Esophagus squamous epithelium (tissue), 4 donors: ENCODE measurements at regions not wholly inside any gene's neighbourhood (a gene's known extent, or its start where the extent isn't known, plus 50 kb on each side); places are given as distances from the start of the nearest gene placed in this dataset.

Experiments used
- CTCF ChIP-seq, 6 experiments: fragments of 450-650 bp in 4 of 6; fragments of 200-600 bp in 2 of 6; sonication (generic) in 2 of 6; IDR thresholded peaks; one replicate each; pipeline ENCODE4 v1.5.1; 2016 to 2019; ENCODE audit warnings: antibody characterized with exemption in 6 of 6, mild to moderate bottlenecking in 4 of 6, moderate library complexity in 4 of 6
- POLR2A ChIP-seq, 4 donors: fragments of 450-650 bp; IDR thresholded peaks; one replicate each; pipeline ENCODE4 v1.6.1; 2017; ENCODE audit warnings: antibody characterized with exemption in 4 of 4, mild to moderate bottlenecking in 4 of 4, moderate library complexity in 3 of 4

DNA sequence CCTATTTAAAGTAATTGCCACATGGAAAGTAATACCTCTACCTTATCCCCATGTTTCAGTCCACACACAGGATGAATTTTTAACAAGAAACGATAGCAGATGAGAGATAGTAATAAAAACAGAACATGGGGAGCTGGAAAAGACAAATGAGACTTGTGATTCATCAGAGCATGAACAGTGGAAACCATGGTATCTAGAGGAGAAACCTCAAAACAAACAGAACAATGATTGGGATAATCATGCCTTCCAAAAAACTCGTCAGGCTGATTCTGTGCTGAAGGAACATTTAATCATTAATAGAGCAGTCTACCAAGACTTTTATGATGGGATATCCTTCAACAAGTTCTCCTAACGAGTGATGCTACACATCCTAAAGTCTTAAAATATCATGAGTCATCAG lies 1390.7 kb downstream of the FSCB start:
- TF ChIP-seq CTCF (IDR thresholded peaks at IDR 0.05) (no peak), POLR2A (IDR thresholded peaks at IDR 0.05) (no peak)
